Activated effector memory CD4-positive, alpha-beta T cell treated with anti-CD3 and anti-CD28 coated beads, Interleukin-2, amount 50 U/mL, for 16 hours (primary cell): ENCODE measurements at regions not wholly inside any gene's neighbourhood (a gene's known extent, or its start where the extent isn't known, plus 50 kb on each side); places are given as distances from the start of the nearest gene placed in this dataset.

ENCODE experiments used
- DNase-seq: peaks from one replicate; pipeline ENCODE4 v3.0.0-alpha.2; 2020

DNA sequence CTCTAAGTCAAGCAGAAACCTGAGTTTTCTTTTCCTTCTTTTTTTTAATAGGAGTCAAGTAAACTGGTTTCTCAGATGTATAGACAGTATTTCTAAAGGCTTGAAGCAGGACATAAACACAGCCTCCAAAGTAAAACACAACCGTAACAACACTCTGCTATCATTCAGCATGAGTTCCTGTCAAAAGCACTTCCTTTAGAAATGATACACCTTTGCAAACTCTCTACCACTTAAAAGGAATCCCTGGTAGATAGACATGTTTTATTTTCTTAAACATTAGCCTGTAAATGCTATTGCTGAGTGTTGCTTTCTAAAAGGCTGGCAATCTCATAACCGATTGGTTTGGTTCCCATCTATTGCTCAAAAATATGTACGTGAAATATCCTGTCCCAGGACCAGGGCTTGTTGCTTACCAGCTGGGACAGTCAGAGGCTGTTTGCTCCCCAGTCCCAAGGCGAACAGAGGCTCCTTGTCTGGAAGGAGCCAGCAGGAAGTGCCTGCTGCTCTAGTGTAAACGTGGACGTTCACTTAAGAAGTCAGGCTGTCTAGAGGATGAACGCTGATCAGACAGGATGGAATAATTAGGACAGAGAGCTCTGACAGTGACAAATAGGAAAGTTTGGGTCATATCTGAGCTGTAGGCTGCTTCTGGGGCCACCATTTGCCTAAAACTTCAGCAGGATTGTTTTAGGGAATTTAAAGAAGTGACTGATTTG is 173.9 kb upstream of the KLF3 start:
- DNase-seq: peak; percentile 66

DNA sequence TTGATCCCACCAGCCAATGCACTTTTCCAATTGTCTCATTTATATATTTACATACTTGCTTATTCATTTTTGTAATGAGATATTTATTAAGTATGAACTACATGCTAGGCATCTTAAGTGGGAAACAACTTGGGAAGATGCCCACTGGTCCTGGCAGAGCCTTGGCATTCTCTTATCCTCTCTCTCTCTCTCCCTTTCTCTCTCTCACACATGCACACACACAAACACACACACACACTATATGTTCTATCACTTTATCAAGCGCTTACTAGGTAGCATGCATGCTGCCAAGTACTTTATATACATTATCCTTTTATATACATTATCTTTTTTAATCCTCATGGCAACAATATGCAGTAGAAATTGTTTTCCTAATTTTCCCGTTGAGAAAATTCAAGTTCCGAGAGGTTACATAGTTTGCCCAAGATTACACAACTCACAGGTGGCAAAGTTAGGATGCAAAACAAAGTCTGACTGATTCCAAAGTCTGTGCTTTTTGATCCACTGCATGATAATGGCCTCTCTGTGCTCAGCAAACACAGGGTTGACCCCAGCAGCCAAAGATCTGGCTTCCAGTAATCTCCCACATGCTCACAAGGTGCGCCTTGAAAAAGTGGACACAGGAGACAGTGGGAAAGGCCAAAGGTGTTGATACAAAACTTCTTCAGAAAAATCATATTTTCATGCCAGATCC is 173.1 kb upstream of the KLF3 start:
- DNase-seq: no peak

DNA sequence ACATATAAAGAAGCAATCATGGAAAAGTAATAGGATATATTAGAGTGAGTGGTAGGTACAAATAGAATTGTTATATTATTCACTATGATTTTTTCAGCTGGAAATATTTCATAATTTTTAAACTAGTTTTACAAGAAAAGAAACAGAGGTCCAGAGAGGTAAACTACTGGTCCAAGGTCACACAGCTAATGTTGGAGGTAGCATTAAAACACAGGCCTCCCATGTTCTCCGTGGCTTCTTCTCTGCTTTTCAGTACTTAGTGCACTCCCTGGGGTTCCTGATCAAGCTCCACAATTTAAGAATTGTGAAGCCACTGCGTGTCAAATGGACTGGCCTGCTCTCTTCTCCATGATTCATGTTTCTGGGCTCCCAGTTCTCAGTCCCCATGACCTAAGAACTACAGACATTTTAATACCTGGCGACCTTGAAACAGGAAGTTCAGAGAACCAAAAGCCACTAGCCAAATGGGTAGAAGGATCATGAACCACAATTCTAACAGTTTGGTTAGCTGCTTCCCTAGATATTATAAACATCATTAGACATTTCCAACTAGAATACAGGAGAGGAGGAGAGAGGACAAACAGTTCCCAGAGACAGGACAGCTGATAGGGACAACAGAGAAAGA is 172.0 kb upstream of the KLF3 start:
- DNase-seq: no peak

DNA sequence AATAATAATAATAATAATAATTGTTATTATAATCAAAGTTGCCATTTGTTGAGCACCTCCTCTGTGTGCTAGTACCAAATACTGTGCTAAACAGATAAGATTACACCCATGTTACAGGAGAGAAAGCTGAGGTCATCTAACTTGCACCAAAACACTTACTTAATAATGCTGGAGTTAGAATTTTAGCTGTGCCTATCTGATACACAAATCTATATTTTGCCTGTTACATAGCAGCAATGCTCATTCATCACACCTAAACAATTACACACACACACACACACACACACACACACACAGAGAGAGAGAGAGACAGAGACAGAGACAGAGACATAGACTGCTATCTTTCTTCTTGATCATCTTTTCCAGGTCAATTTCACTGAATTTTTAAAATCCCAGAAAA is 170.9 kb upstream of the KLF3 start:
- no peak for DNase-seq

DNA sequence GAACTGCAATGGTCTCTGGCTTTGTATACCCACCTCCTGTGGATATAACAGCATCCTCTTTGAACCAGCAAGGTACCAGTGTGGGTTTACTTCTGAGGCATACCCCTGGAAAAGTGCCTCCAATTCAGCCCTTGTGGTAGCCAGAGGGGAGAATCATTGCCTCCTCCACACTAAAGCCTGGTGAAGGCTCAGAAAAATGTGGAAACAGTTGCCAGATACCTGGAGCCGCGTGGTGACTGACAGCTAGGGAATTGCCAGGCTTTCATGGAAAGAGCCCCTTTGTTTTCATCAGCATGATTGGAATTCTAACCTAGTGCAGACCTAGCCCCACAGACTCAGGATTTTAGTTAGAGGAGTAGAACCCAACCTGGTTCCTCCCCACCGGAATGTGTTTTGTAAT is 168.6 kb upstream of the KLF3 start:
- no peak for DNase-seq

DNA sequence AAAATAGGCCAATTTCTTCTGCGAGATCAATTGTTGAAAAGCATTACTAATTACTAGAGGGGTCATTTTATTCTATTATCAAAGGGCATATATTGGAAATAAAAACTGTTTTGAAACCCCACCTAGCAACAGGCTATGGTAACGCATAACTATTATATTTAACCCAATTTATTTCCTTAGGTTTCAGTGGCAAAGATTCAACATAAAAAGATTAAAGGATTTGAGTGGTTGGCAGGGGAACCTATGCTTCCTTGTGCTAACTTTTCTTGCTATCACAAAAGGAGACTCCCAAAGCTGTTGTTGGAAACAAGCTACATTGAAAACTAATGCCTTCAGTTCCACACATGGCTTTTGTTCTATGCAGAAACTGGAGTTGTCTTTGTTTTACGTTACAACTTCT is 166.9 kb upstream of the KLF3 start:
- DNase-seq: no peak

DNA sequence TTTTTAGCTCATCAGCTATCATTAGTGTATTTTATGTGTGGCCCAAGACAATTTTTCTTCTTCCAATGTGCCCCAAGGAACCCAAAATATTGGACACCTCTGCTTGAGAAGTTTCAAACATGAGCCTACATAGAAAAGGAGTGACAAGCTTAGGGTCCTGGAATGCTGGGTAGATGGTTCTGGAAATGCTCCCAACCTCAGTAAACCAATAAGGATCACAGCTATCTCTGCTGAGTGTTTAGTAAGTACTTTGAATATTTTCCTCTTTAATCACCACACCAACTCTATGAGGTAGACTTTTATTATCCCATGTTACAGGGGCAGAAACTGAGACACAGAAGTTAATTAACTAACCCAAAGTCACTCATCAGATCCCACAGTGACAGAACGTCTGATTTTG is 164.9 kb upstream of the KLF3 start:
- DNase-seq: no peak

DNA sequence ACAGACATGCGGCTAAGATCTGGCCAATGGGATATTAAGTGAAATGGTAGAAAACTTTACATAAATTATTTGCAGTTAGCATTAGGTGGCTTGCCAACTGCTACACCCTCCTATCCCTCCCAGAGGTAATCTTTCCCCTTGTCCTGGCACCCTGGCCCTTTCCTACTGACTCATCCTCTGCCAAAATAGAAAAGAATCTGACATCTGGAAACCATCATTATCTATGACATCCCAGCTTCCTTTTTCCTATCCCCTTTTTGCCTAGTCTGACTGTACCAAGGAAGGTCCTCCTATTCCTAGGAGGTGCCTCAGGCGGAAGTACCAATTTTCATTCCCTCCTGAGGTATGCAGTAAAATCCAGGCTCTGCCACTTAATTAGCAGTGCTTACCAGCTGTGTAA is 163.6 kb upstream of the KLF3 start:
- no peak for DNase-seq

DNA sequence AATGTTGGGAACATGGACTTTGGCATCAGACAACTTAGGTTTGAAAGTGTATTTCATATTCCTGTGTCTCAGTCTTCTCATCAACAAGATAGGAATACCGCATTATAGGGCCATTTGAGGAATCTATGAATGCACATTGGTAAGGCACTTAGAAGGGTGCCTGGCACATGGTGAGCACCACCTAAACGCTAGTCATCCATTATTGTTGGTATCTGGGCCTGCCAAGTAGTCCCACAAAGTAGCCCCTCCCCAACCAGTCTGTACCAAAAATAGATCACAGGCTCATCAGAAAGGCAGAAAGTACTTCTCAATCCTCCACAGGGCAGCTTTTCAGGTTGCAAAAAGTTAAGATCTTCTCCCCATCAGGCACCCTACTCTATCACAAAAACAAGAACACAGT is 162.3 kb upstream of the KLF3 start:
- no peak for DNase-seq

DNA sequence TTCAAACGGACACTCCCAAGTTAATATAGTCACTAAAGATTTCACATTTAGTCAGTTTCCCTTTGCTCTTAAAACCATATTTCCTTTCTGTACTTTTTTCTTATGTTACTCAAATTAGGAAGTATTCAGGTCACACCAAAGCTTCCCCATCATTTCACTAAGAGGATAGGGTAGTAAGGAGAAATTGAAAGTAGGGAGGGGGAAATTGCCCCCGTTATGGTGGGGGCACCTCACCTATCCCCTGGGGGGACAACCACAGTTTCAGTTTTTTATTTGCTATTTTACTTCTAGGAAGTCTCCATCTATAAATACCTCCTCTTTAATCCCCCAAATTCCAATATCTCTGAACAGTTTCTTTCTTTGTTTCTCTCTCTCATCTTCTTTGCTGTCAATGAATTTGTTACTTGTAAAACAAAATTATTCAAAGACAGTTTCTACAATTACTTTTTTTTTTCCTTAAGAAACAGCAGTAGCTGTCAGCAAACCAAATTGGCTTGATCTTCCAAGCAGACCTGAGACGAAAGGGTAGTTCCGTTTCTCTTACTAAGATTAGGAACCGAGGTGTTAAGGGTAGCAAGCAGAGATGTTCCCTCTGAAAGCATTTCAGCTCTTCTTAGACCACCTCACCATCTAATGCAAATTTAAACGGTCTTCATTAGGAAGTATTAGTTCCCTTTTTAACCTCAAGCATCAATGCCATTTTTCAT is 160.2 kb upstream of the KLF3 start:
- DNase-seq: no peak

DNA sequence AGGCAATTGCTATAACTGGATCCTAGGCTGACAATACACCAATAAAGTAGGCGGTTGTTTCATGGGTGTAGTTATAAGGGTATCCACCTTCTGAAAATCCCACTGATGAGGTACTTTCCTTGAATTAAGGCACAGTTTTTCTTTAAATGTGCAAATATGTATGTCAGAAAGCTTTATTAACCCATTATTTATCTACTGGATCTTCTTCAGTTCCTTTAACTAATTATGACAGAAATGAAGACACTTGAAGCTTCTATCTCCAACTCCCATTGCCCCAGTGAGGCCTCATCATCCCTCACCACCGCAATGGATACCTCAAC is 159.6 kb upstream of the KLF3 start:
- DNase-seq: no peak

DNA sequence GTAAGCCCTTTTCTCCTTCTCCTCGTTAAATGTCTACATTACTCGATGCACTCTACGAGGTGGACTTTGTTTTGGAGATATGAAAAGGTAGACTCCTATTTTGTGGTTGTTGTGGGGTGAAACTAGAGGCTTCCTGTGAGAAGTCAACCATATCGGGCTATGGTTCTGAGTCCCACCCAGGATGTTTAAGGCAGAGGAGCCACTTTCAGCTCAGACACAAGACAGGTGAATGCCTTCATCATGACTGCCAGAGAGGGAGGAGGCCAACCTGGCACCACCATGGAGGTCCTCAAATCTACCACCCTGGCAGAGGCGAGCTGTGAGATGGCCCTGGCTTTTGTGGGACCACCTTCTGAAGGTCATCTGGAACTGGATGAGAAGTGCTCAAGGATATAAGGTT is 154.4 kb upstream of the KLF3 start:
- DNase-seq: peak; percentile 69

DNA sequence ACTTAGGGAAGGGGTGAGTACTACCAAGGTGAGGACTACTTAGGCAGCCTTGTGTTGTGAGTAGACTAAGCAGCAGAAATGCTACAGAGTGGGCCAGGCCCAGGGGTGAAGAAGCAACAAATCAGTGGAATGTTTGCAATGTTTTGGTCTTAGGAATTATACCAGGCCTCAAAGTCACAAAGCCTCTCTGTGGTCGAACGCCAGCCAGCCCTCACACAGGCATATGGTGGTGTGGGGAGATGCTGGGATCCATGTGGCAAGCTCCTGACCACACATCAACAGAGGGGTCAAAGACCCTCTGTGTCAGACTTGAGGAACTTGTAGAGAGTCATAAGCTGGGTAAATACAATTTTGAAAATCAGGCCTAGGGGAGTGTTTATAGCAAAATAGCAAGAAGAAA is 153.8 kb upstream of the KLF3 start:
- no peak for DNase-seq

DNA sequence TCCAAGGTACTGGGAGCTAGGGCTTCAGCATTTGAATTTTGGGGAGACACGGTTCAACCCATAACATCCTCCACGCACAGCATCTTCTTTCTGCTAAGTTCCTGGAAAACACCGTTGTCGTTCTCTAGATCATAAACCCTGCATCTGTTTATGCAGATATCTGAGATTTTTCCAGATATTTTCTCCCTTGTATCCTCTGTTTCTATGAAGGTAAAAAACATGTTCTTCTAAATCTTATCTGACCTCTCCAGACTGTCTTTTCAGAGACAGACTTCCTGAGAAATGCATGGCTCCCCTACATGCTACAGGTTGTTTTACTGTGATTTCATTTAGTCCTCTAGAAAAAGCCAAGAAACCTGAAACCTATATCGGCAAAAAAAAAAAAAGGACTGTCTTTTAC is 152.3 kb upstream of the KLF3 start:
- DNase-seq: no peak

DNA sequence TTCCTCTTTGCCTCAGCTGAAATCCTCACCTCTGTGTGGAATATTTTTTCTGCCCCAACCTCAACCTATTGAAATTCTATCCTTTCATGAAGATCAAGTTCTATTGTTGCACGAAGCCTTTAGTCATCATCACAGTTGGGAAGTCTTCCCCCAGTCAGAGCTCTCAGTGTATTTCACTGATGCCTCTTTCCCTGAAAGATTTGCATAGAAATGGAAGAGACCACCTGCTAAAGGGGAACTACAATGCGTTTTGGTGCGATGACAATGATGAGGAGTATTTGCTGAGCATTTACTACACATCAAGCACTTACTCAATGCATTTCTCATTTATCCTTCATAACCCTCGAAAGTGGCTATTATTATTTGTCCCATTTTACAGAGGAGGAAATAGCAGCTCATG is 151.2 kb upstream of the KLF3 start:
- no peak for DNase-seq

DNA sequence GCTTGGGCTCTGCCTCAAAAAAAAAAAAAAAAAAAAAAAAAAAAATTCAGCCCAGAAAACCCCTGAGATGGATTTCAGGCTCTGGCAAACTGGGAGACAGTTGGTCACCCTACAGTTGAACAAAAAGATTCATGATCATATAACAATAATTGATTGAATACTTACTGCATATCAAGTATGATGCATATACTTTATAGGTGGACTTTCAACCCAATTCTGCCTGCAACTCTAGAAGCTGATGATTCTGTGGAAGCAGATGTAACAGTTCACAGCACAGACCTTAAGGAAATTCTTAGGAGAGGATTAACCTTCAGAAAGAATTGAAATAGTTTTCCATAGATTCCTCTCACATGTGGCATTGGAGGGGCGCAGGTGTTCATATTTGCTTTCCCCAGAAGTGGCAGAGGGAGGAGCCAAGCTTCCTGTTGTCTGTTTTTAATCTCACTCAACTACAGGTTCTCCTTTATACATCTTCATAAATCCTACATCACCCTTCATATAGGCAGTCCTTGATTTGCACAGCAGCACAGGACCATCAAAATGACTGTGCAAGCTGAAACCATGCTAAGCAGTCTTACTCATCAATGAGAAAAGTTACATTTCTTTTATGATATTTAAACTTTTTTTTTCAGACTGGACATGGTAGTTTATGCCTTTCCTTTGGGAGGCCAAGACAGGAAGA is 149.4 kb upstream of the KLF3 start:
- DNase-seq: no peak

DNA sequence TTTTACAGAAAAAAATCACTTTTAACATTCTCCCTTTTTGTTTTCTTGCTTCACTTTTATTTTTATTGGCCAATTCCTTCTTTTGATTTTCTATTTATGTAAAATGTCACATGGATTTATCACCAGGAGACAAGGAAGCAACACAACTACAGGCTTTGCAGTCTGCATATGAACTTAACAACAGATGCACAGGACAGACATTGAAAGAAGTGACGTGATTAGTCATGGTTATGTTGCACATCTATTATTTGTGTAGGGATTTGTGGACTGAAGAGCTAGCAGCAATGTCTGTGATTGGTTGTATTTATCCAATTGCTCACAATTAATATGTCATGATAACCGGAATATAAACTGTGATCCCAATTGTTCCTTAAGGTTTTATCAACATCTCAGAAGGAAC is 147.8 kb upstream of the KLF3 start:
- no peak for DNase-seq

DNA sequence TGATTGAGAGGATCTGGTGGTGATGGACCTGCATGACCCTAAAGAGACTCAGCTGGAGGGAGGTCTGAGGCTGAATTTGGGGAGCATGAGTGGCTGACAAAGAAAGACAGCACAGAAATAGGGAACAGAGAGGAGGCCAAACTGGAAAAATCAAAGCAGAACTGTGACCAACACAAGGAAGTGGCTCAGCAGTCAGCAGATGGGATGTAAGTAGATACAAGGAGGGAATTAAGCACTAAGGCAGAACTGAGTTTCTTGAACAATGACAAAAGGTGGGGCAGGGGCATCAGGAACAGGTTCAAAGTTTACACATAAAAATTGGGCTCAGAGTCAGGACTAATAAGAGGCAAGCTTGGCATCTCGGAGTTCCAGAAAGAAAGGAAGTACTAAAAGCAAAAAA is 144.3 kb upstream of the KLF3 start:
- no peak for DNase-seq

DNA sequence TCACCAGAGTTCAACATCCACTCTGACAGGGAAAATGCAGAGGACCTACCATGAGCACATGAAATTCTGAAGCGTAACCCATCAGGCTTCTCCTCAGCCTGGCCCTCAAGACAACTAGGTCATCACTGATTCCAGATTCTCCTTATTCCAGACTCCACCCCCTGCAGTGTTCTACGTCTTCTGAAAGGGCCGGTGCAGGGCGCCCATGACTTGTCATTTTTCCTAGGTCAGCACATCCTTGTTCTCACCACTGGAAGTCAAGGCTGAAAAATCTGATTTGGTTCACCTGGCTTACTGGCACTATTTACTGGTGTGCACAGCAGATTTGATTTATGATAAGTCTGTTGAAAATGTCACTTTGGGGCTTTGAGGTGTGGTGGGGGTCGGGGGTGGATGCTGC is 140.9 kb upstream of the KLF3 start:
- DNase-seq: no peak

DNA sequence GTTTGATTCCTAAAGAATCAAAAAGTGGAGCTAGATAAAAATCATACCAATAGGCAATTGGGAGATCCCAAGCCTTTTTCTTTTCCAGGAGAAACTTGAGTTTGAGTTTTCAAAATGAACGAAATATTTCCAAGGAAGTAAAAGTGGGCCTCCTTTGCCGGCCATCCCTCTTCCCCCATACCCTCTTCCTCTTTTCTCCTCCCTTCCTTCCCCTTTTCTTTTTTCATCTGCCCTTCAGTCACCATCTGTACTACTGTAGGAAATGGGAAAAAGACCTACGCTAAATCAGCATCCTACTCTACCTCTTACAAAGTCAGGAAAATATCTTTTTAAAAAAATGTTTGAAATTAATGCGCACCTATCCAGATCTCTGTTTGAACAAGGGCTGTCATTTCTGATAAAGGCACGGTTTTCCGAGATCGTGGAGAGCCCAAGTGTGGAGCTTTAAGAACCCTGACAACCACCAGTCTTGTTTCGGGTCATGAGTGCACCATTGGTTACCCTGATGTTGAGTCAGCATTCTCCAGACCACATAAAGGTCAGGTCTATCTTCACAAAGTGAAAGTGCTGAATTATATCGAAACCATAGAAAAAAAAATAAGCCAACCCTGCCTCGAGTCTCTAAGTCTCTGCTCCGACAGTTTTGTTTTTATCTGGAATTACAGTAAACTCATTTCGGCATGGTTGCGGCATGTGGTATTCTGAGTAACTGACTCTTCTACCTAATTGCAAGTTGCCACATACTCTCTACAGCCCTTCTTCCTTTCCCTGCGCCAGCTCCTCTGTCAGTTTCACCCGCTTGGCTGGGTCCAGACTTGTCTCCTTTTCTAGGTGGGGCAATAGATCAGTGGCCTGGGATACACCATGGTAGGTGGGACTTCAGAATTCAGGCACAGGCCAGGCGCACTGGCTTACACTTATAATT is 140.2 kb upstream of the KLF3 start:
- DNase-seq: peak; percentile 81

DNA sequence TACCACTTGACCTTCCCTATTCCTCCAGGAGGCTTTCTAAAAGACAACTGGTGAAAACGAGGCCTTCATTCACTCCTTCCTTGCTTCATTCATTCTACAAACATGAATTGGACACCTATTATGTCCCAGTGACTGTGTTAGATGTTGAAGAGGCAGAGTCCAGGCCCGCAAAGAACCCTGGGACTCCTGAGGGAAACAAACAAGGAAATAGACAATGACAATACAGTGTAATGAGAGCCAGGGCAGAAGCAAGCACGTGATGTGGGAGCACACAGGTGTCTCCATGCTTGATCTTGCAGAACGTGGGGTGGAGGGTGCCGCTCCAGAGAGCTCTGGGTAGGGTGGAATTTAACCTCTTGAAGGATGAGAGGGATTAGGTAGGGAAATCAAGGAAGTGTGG is 137.6 kb upstream of the KLF3 start:
- DNase-seq: no peak
